ENCODE measurements at regions not wholly inside any gene's neighbourhood (a gene's known extent, or its start where the extent isn't known, plus 50 kb on each side); places are given as distances from the start of the nearest gene placed in this dataset.

GRCh38 chr9:107190061-107190935 is 92.8 kb upstream of the RAD23B start:
- Histone ChIP-seq H3K4me1 (ENCODE audit: control insufficient read depth, insufficient read depth, low read length, poor library complexity, severe bottlenecking) (no peaks in the 10 kb centered on the region), H3K4me3 (ENCODE audit: insufficient read depth, low read depth, low read length, poor library complexity, severe bottlenecking) (no peak overlapping the region), H3K36me3 (ENCODE audit: control insufficient read depth, insufficient read depth, low read length) (no peaks in the 10 kb centered on the region), H3K27ac (ENCODE audit: insufficient read depth, low read length, poor library complexity, severe bottlenecking) (no peak overlapping the region), H3K9me3 (ENCODE audit: control insufficient read depth, low read length) (no peaks in the 10 kb centered on the region), H3K27me3 (replicated peaks; ENCODE audit: control insufficient read depth, insufficient read depth, low read length, poor library complexity, severe bottlenecking) (no peaks in the 10 kb centered on the region)
- DNase-seq: no peak

DNA sequence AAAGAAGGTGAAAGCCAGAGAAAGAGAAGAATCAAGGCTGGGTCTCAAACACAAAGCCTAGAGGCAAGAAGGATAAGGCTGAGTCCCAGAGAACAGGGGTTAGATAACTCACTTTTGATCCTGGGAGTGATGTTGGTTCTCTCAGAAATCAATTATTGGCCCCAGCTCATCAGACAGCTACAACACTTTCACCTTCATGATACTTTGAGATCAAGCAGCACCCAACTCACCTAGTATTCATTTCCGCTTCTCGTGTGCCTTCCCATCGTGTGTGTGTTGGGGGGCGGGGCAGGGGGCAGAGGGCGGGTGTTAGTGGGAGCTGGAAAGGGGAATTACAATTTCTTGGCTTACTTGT is 92.2 kb upstream of the RAD23B start:
- Histone ChIP-seq H3K27ac (ENCODE audit: insufficient read depth, low read length, poor library complexity, severe bottlenecking) (no peak overlapping the region), H3K27me3 (replicated peaks; ENCODE audit: control insufficient read depth, insufficient read depth, low read length, poor library complexity, severe bottlenecking) (no peaks in the 10 kb centered on the region), H3K36me3 (ENCODE audit: control insufficient read depth, insufficient read depth, low read length) (no peaks in the 10 kb centered on the region), H3K4me1 (ENCODE audit: control insufficient read depth, insufficient read depth, low read length, poor library complexity, severe bottlenecking) (no peaks in the 10 kb centered on the region), H3K9me3 (ENCODE audit: control insufficient read depth, low read length) (no peaks in the 10 kb centered on the region), H3K4me3 (ENCODE audit: insufficient read depth, low read depth, low read length, poor library complexity, severe bottlenecking) (no peak overlapping the region)
- no peak for DNase-seq

GRCh38 chr9:107193251-107193650 is 89.8 kb upstream of the RAD23B start:
- Histone ChIP-seq H3K36me3 (ENCODE audit: control insufficient read depth, insufficient read depth, low read length) (no peaks in the 10 kb centered on the region), H3K27me3 (replicated peaks; ENCODE audit: control insufficient read depth, insufficient read depth, low read length, poor library complexity, severe bottlenecking) (no peaks in the 10 kb centered on the region), H3K4me1 (ENCODE audit: control insufficient read depth, insufficient read depth, low read length, poor library complexity, severe bottlenecking) (no peaks in the 10 kb centered on the region), H3K4me3 (ENCODE audit: insufficient read depth, low read depth, low read length, poor library complexity, severe bottlenecking) (no peak overlapping the region), H3K27ac (ENCODE audit: insufficient read depth, low read length, poor library complexity, severe bottlenecking) (no peak overlapping the region), H3K9me3 (ENCODE audit: control insufficient read depth, low read length) (no peaks in the 10 kb centered on the region)
- no peak for DNase-seq

DNA sequence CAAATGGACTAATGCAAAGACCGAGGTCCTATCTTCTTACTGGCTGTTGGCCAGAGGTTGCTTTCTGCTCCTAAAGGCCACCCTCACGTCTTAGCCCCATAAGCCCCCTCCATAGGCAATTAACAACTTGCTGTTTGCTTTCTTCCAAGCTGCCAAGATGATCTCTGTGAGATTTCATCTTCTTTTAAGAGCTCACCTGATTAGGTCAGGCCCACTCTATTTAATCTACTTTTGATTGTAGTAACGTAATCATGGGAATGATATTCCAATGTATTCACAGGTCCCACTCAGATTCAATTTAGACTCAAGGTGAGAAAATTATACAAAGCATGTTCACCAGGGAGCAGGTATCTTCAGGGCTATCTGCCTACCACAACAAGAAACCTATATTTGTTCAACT is 84.4 kb upstream of the RAD23B start:
- H3K36me3 ChIP-seq (ENCODE audit: control insufficient read depth, insufficient read depth, low read length): no peaks in the 10 kb centered on the region
- no peaks in the 10 kb centered on the region for H3K27me3 ChIP-seq (replicated peaks; ENCODE audit: control insufficient read depth, insufficient read depth, low read length, poor library complexity, severe bottlenecking)
- H3K4me3 ChIP-seq (ENCODE audit: insufficient read depth, low read depth, low read length, poor library complexity, severe bottlenecking): no peak overlapping the region
- DNase-seq: no peak
- no peak overlapping the region for H3K27ac ChIP-seq (ENCODE audit: insufficient read depth, low read length, poor library complexity, severe bottlenecking)
- H3K4me1 ChIP-seq (ENCODE audit: control insufficient read depth, insufficient read depth, low read length, poor library complexity, severe bottlenecking): no peaks in the 10 kb centered on the region
- peaks cover 4% of the 10 kb centered on the region for H3K9me3 ChIP-seq (ENCODE audit: control insufficient read depth, low read length)

GRCh38 chr9:107208121-107208520 is 75.0 kb upstream of the RAD23B start:
- H3K9me3 ChIP-seq (ENCODE audit: control insufficient read depth, low read length): peaks cover under 1% of the 10 kb centered on the region
- H3K4me1 ChIP-seq (ENCODE audit: control insufficient read depth, insufficient read depth, low read length, poor library complexity, severe bottlenecking): no peaks in the 10 kb centered on the region
- DNase-seq: no peak
- no peaks in the 10 kb centered on the region for H3K27me3 ChIP-seq (replicated peaks; ENCODE audit: control insufficient read depth, insufficient read depth, low read length, poor library complexity, severe bottlenecking)
- no peaks in the 10 kb centered on the region for H3K36me3 ChIP-seq (ENCODE audit: control insufficient read depth, insufficient read depth, low read length)
- H3K4me3 ChIP-seq (ENCODE audit: insufficient read depth, low read depth, low read length, poor library complexity, severe bottlenecking): no peak overlapping the region
- no peak overlapping the region for H3K27ac ChIP-seq (ENCODE audit: insufficient read depth, low read length, poor library complexity, severe bottlenecking)

GRCh38 chr9:107210775-107211174 is 72.3 kb upstream of the RAD23B start:
- no peak overlapping the region for H3K4me3 ChIP-seq (ENCODE audit: insufficient read depth, low read depth, low read length, poor library complexity, severe bottlenecking)
- no peaks in the 10 kb centered on the region for H3K27me3 ChIP-seq (replicated peaks; ENCODE audit: control insufficient read depth, insufficient read depth, low read length, poor library complexity, severe bottlenecking)
- H3K9me3 ChIP-seq (ENCODE audit: control insufficient read depth, low read length): no peaks in the 10 kb centered on the region
- no peaks in the 10 kb centered on the region for H3K4me1 ChIP-seq (ENCODE audit: control insufficient read depth, insufficient read depth, low read length, poor library complexity, severe bottlenecking)
- no peak for DNase-seq
- H3K27ac ChIP-seq (ENCODE audit: insufficient read depth, low read length, poor library complexity, severe bottlenecking): no peak overlapping the region
- no peaks in the 10 kb centered on the region for H3K36me3 ChIP-seq (ENCODE audit: control insufficient read depth, insufficient read depth, low read length)

- no peak for DNase-seq
- no peaks in the 10 kb centered on the region for H3K9me3 ChIP-seq (ENCODE audit: control insufficient read depth, low read length)
- H3K36me3 ChIP-seq (ENCODE audit: control insufficient read depth, insufficient read depth, low read length): no peaks in the 10 kb centered on the region
- no peak overlapping the region for H3K4me3 ChIP-seq (ENCODE audit: insufficient read depth, low read depth, low read length, poor library complexity, severe bottlenecking)
- no peak overlapping the region for H3K27ac ChIP-seq (ENCODE audit: insufficient read depth, low read length, poor library complexity, severe bottlenecking)
- no peaks in the 10 kb centered on the region for H3K27me3 ChIP-seq (replicated peaks; ENCODE audit: control insufficient read depth, insufficient read depth, low read length, poor library complexity, severe bottlenecking)
- no peaks in the 10 kb centered on the region for H3K4me1 ChIP-seq (ENCODE audit: control insufficient read depth, insufficient read depth, low read length, poor library complexity, severe bottlenecking)
Measured at GRCh38 chr9:107211284-107211923, 71.7 kb upstream of the RAD23B start.

DNA sequence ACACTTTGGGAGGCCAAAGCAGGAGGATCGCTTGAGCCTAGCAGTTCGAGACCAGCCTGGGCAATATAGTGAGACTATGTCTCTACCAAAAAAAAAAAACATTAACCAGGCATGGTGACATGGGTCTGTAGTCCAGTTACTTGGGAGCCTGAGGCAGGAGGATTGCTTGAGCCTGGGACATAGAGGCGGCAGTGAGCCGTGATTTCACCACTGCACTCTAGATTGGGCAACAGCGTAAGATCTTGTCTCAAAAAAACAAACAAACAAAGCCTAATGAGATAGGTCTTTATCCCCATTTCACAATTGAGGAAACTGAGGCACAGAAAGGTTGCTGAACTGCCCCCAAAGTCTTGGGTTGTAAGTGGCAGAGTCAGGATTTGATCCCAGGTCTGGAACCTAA is 70.5 kb upstream of the RAD23B start:
- Histone ChIP-seq H3K4me1 (ENCODE audit: control insufficient read depth, insufficient read depth, low read length, poor library complexity, severe bottlenecking) (no peaks in the 10 kb centered on the region), H3K4me3 (ENCODE audit: insufficient read depth, low read depth, low read length, poor library complexity, severe bottlenecking) (no peak overlapping the region), H3K9me3 (ENCODE audit: control insufficient read depth, low read length) (no peaks in the 10 kb centered on the region), H3K27ac (ENCODE audit: insufficient read depth, low read length, poor library complexity, severe bottlenecking) (no peak overlapping the region), H3K27me3 (replicated peaks; ENCODE audit: control insufficient read depth, insufficient read depth, low read length, poor library complexity, severe bottlenecking) (no peaks in the 10 kb centered on the region), H3K36me3 (ENCODE audit: control insufficient read depth, insufficient read depth, low read length) (no peaks in the 10 kb centered on the region)
- no peak for DNase-seq

GRCh38 chr9:107213080-107213479 is 70.0 kb upstream of the RAD23B start:
- no peak overlapping the region for H3K27ac ChIP-seq (ENCODE audit: insufficient read depth, low read length, poor library complexity, severe bottlenecking)
- H3K4me1 ChIP-seq (ENCODE audit: control insufficient read depth, insufficient read depth, low read length, poor library complexity, severe bottlenecking): no peaks in the 10 kb centered on the region
- no peaks in the 10 kb centered on the region for H3K9me3 ChIP-seq (ENCODE audit: control insufficient read depth, low read length)
- no peaks in the 10 kb centered on the region for H3K27me3 ChIP-seq (replicated peaks; ENCODE audit: control insufficient read depth, insufficient read depth, low read length, poor library complexity, severe bottlenecking)
- DNase-seq: no peak
- H3K36me3 ChIP-seq (ENCODE audit: control insufficient read depth, insufficient read depth, low read length): no peaks in the 10 kb centered on the region
- no peak overlapping the region for H3K4me3 ChIP-seq (ENCODE audit: insufficient read depth, low read depth, low read length, poor library complexity, severe bottlenecking)

- H3K27ac ChIP-seq (ENCODE audit: insufficient read depth, low read length, poor library complexity, severe bottlenecking): no peak overlapping the region
- no peaks in the 10 kb centered on the region for H3K36me3 ChIP-seq (ENCODE audit: control insufficient read depth, insufficient read depth, low read length)
- H3K4me1 ChIP-seq (ENCODE audit: control insufficient read depth, insufficient read depth, low read length, poor library complexity, severe bottlenecking): no peaks in the 10 kb centered on the region
- H3K9me3 ChIP-seq (ENCODE audit: control insufficient read depth, low read length): no peaks in the 10 kb centered on the region
- H3K27me3 ChIP-seq (replicated peaks; ENCODE audit: control insufficient read depth, insufficient read depth, low read length, poor library complexity, severe bottlenecking): no peaks in the 10 kb centered on the region
- H3K4me3 ChIP-seq (ENCODE audit: insufficient read depth, low read depth, low read length, poor library complexity, severe bottlenecking): no peak overlapping the region
- DNase-seq: no peak
Measured at GRCh38 chr9:107213561-107214028, 69.5 kb upstream of the RAD23B start.

Measured in effector memory CD4-positive, alpha-beta T cell (primary cell).